ENCODE measurements at regions not wholly inside any gene's neighbourhood (a gene's known extent, or its start where the extent isn't known, plus 50 kb on each side); places are given as distances from the start of the nearest gene placed in this dataset.

GRCh38 chr5:74424162-74424868, 216.2 kb downstream of the ENC1 start:
- no peaks in the 10 kb centered on the region for H3K27me3 Mint-ChIP-seq (ENCODE audit: low read depth)
- TF ChIP-seq CTCF (IDR thresholded peaks at IDR 0.05), result no peak
- no peaks in the 10 kb centered on the region for H3K4me1 Mint-ChIP-seq (ENCODE audit: low read depth)
- DNase-seq (ENCODE audit: low spot score), result no peak
- no peak overlapping the region for H3K27ac Mint-ChIP-seq (ENCODE audit: unreplicated experiment)
- no peak overlapping the region for H3K4me3 Mint-ChIP-seq (ENCODE audit: unreplicated experiment)
- H3K9me3 Mint-ChIP-seq (ENCODE audit: low read depth), result no peaks in the 10 kb centered on the region
- H3K36me3 Mint-ChIP-seq (ENCODE audit: low read depth), result peaks cover 1% of the 10 kb centered on the region

- Mint-ChIP-seq H3K27me3 (ENCODE audit: low read depth) (no peaks in the 10 kb centered on the region), H3K4me1 (ENCODE audit: low read depth) (no peaks in the 10 kb centered on the region), H3K27ac (ENCODE audit: unreplicated experiment) (no peak overlapping the region), H3K9me3 (ENCODE audit: low read depth) (no peaks in the 10 kb centered on the region), H3K36me3 (ENCODE audit: low read depth) (peaks cover 1% of the 10 kb centered on the region), H3K4me3 (ENCODE audit: unreplicated experiment) (no peak overlapping the region)
- TF ChIP-seq CTCF (IDR thresholded peaks at IDR 0.05), result no peak
- no peak for DNase-seq (ENCODE audit: low spot score)
Measured at GRCh38 chr5:74423383-74423782, 217.1 kb downstream of the ENC1 start.

- H3K27ac Mint-ChIP-seq (ENCODE audit: unreplicated experiment), result no peak overlapping the region
- H3K27me3 Mint-ChIP-seq (ENCODE audit: low read depth), result no peaks in the 10 kb centered on the region
- DNase-seq (ENCODE audit: low spot score), result no peak
- no peaks in the 10 kb centered on the region for H3K4me1 Mint-ChIP-seq (ENCODE audit: low read depth)
- no peak for TF ChIP-seq CTCF (IDR thresholded peaks at IDR 0.05)
- no peak overlapping the region for H3K4me3 Mint-ChIP-seq (ENCODE audit: unreplicated experiment)
- H3K9me3 Mint-ChIP-seq (ENCODE audit: low read depth), result no peaks in the 10 kb centered on the region
- H3K36me3 Mint-ChIP-seq (ENCODE audit: low read depth), result peaks cover 1% of the 10 kb centered on the region
Measured at GRCh38 chr5:74422671-74423070, 217.9 kb downstream of the ENC1 start.

- TF ChIP-seq CTCF (IDR thresholded peaks at IDR 0.05), result no peak
- no peaks in the 10 kb centered on the region for H3K9me3 Mint-ChIP-seq (ENCODE audit: low read depth)
- H3K36me3 Mint-ChIP-seq (ENCODE audit: low read depth), result peaks cover 1% of the 10 kb centered on the region
- H3K27ac Mint-ChIP-seq (ENCODE audit: unreplicated experiment), result no peak overlapping the region
- no peak for DNase-seq (ENCODE audit: low spot score)
- H3K27me3 Mint-ChIP-seq (ENCODE audit: low read depth), result no peaks in the 10 kb centered on the region
- no peak overlapping the region for H3K4me3 Mint-ChIP-seq (ENCODE audit: unreplicated experiment)
- H3K4me1 Mint-ChIP-seq (ENCODE audit: low read depth), result no peaks in the 10 kb centered on the region
Measured at GRCh38 chr5:74422030-74422429, 218.5 kb downstream of the ENC1 start.

GRCh38 chr5:74421377-74421776, 219.2 kb downstream of the ENC1 start:
- TF ChIP-seq CTCF (IDR thresholded peaks at IDR 0.05), result no peak
- peaks cover 1% of the 10 kb centered on the region for H3K36me3 Mint-ChIP-seq (ENCODE audit: low read depth)
- H3K27ac Mint-ChIP-seq (ENCODE audit: unreplicated experiment), result no peak overlapping the region
- H3K9me3 Mint-ChIP-seq (ENCODE audit: low read depth), result no peaks in the 10 kb centered on the region
- H3K4me3 Mint-ChIP-seq (ENCODE audit: unreplicated experiment), result no peak overlapping the region
- no peaks in the 10 kb centered on the region for H3K27me3 Mint-ChIP-seq (ENCODE audit: low read depth)
- H3K4me1 Mint-ChIP-seq (ENCODE audit: low read depth), result no peaks in the 10 kb centered on the region
- DNase-seq (ENCODE audit: low spot score), result no peak
